ENCODE measurements at regions not wholly inside any gene's neighbourhood (a gene's known extent, or its start where the extent isn't known, plus 50 kb on each side); places are given as distances from the start of the nearest gene placed in this dataset.

GRCh38 chr14:101151226-101151926 is 247.9 kb upstream of the RTL1 start:
- no peak for DNase-seq

- no peak for DNase-seq
Observed at GRCh38 chr14:101151927-101152305, 248.4 kb upstream of the RTL1 start.

- DNase-seq: no peak
Observed at GRCh38 chr14:101152855-101153254, 249.3 kb upstream of the RTL1 start.

GRCh38 chr14:101153691-101154090 is 250.2 kb upstream of the RTL1 start:
- DNase-seq: no peak

- no peak for DNase-seq
Observed at GRCh38 chr14:101155575-101155974, 252.1 kb upstream of the RTL1 start.

- DNase-seq: no peak
Observed at GRCh38 chr14:101167428-101167827, 263.9 kb upstream of the RTL1 start.

- DNase-seq: no peak
Observed at GRCh38 chr14:101169267-101169666, 265.7 kb upstream of the RTL1 start.

- no peak for DNase-seq
Observed at GRCh38 chr14:101171650-101172049, 268.1 kb upstream of the RTL1 start.

GRCh38 chr14:101173698-101174521 is 270.4 kb upstream of the RTL1 start:
- DNase-seq: no peak

- no peak for DNase-seq
Observed at GRCh38 chr14:101174522-101174838, 271.0 kb upstream of the RTL1 start.

GRCh38 chr14:101174980-101175606 is 271.6 kb upstream of the RTL1 start:
- DNase-seq: no peak

- DNase-seq: no peak
Observed at GRCh38 chr14:101175731-101176534, 272.4 kb upstream of the RTL1 start.

GRCh38 chr14:101176535-101177205 is 273.1 kb upstream of the RTL1 start:
- DNase-seq: no peak

GRCh38 chr14:101177301-101177971 is 273.9 kb upstream of the RTL1 start:
- no peak for DNase-seq

GRCh38 chr14:101178184-101179072 is 274.9 kb upstream of the RTL1 start:
- DNase-seq: no peak

GRCh38 chr14:101179691-101180211 is 276.2 kb upstream of the RTL1 start:
- DNase-seq: no peak

- no peak for DNase-seq
Observed at GRCh38 chr14:101181446-101182313, 278.2 kb upstream of the RTL1 start.

GRCh38 chr14:101182476-101182875 is 279.0 kb upstream of the RTL1 start:
- DNase-seq: no peak

GRCh38 chr14:101183376-101184103 is 280.0 kb upstream of the RTL1 start:
- DNase-seq: no peak
